NCI-H2196 (cell line): ENCODE measurements at regions not wholly inside any gene's neighbourhood (a gene's known extent, or its start where the extent isn't known, plus 50 kb on each side); places are given as distances from the start of the nearest gene placed in this dataset.
"Not testable (repeated sequence)": the region's sequence is repeated elsewhere in the genome, so short reads cannot be mapped to it uniquely, and the experiment has no call there.

Experiments
- DNase-seq: peaks from one replicate; lab custom pipeline; 2025; ENCODE audit not compliant: unreplicated experiment; lab: John Stamatoyannopoulos, UW

DNA sequence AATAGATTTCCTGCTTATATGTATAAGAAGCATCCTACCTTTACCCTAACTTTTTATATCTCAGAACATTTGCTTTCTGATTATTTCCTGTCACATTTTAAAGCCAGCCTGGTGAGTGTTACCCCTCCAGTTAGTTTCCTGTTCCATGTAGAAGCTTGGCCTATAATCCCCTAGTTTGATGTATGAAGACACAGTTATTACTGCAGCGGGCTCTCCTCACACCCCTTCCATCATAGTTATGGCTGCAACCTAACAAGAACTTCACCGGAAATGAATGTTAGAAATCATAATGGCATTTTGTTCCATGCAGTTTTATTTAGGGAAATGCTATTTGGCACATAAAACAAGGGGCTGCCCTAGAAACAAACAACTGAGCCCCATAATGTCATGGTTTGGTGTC lies 400.2 kb upstream of the SETBP1 start:
- no peak for DNase-seq

DNA sequence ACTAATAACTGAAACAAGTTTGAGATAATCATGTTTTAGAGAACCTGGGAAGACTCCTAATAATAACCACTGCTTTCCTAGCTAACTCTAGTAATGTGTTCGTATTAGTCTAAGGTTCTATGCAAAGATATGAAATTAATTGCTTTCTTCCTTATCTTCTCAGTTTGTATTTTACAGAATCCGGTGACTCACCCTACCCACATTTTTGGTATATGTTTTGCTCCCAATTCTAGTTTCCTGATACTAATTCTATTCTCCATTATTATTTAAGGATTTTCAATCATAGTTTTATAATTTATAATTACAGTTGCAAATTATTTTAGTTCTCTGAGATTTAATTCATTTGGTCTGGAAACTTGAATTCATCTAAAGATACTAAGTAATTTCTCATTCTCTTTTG lies 394.6 kb upstream of the SETBP1 start:
- no peak for DNase-seq

DNA sequence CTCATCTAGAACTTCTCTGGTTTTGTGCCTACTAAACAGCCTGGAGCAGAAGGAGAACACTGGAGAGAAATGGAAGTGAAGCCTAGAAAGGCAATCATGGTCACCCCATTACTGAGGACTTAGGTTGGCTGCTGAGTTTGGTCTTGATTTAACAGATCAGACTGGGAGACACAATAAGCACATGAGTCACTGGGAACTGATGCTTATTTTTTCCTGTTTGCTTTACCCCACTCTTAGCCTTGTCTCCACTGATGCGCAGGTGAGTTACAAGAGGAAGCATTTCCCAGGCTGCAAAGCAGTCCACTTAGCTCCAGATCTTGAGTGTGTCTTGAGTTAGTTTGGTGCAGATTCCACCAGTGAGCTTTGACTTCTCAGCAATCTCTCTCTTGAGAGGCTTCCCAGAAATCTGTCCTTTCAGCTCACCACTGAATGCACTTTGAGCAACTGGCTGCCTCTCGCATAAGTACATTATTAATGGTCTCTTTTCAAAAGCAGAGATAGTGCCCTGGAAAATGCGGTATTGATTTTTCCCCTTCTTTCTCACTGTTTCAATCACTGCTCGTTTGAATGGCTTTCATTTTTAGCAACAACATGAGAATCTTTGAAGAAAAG lies 390.2 kb upstream of the SETBP1 start:
- DNase-seq = no peak

DNA sequence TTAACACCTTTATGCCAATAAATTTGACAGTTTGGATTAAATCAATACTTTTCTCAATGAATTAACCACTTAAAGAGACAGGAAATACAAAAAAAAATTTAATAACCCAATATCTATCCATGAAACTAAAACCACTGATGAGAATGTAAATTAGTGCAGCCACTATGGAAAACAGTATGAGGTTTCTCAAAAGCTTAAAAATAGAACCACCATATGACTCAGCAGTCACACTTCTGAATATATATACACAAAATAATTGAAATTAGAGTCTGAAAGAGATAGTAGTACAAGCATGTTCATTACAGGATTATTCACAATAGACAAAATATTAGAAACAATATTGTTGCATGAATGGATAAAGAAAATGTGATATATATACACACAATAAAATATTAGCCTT lies 382.1 kb upstream of the SETBP1 start:
- no peak for DNase-seq

DNA sequence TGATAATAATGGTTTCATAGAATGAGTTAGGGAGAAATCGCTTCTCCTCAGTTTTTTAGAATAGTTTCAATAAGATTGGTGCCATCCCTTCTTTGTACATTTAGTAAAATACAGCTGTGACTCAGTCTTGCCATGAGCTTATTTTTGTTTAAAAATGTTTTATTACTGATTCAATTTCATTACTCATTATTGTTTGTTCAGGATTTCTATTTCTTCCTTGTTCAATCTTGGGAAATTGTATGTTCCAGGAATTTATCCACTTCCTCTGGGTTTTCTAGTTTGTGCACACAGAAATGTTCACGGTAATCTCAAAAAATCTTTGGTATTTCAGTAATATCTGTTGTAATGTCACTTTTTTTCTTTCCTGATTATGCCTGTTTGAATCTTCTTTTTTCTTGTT lies 371.5 kb upstream of the SETBP1 start:
- DNase-seq = no peak

DNA sequence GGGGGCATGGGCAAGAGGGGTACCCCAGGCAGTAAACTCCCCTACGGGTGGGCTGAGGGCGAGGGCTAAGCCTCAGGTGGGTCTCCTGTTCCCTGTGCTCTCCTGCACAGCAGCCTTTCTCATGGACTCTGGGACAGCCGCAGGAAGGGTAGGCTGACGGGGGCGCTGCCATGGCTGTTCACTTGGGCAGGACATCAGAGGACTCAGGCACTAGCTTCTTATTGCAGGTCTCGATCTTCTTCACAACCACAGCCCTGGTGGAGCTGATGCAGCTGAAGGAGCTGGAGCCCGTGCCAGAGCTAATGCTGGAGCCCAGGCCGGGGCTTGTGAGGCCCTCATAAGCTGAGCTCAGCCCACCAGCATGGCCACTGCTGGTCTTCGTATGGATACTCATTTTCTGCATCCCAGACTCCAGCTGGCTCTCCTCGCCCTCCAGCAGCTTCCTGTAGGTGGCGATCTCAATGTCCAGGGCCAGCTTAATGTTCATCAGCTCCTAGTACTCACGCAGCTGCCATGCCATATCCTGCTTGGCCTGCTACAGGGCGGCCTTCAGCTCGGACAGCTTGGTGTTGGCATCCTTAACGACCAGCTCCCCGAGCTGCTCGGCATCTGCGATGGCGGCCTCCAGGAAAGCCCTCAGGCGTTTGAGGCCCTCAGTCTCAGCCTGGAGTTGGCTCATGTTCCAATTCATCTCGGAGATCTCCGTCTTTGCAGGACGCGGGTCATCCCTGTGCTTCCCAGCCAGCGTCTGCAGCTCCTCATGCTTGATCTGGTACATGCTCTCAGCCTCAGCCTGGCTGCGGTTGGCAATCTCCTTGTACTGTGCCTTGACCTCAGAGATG lies 359.8 kb upstream of the SETBP1 start:
- no peak for DNase-seq

DNA sequence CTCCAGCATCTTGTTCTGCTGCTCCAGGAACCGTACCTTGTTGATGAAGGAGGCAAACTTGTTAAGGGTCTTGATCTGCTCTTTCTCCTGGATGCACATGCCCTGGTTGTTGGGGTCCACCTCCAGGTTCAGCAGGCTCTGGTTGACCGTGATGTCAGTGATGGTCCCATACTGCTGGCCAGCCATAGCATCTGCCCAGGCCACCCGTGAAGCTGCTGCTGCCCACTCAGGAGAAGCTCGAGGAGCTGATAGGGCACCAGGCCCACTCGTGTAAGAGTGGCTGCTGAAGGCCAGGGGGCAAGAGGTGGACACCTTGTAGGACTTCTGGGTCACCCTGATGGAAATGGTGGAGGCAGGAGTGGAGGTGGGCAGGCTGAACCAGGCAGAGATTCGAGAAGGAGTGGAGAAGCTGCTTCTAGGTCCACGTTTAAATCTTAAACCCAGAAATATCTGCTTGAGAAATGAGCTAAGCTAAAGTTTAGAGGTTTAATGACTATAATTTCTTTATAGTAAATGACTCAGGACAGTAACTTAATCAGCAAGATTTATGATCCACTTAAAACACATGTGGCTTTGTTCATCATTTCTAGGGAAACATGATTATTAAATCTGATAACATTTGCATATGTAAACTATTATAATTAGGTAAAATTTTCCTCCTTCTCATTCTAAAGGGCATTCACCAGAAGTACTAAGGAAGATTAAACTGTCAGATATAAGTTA lies 358.7 kb upstream of the SETBP1 start:
- DNase-seq = no peak

DNA sequence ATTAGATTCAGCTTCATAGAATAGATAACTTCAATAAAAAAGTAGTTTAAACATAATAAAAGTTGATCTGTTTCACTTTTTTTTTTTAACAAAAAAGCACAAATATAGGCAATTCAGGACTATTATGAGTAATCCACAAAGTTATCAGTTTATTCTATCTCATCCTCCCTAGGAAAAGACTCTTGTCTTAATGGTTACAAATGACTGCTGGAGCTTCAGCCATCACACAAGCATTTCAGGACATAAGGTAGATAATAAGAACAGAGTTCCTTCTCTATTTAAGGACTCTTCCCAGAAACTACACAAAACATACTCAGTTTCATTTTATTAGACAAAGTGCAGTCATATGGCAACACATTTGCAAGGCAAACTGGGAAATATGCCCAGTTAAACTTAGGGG lies 357.6 kb upstream of the SETBP1 start:
- DNase-seq = no peak

DNA sequence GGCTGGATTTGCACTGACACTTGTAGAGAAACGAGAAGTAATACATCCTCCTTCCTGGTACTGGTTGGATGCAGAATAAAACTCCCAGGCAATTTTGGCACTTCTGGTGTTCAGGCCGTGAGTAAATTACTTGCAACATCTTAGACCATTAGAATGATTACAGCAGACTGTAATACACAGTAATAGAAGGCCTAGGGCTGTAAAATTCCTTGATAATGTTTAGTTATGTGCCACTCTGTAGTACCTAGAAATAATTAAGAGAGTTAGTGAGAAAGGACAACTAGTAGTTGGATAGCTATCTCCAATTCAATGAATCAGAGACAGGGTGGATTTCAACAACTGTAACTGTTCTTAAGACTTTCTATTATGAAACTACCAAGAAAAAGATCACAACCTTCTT lies 356.3 kb upstream of the SETBP1 start:
- DNase-seq = no peak

DNA sequence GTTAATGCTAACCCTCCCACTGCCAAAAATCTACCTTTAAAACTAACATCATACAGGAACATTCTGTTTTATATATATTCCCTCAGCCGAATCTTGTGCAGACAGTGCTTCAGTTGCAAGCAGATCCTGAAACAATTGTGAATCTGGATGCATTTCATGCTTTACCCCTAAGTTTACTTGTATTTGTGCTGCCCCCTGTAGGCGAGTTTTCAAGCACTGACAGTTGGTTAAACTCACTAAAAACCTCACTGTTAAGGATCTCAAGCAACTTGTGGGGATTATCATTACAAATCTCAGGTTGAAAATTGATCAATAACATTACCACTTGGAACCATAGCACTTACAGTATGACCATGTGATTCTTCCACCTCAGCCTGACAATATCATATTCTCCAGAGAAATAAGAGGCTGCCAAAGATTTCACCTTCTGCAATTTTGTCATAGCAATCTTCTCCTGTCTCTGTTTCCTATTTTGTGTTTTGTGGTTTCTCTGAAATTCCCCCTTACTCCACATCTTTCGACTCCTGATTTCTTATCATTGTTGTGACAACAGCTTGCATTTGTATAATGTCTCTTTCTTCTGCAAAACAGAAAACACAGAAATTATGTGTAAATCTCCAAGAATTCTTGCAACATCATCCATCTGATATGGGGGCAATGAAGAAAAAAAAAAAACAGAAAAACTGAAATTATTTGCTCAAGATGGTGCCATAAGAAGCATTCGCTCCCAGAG lies 354.6 kb upstream of the SETBP1 start:
- peak; percentile 5 for DNase-seq

DNA sequence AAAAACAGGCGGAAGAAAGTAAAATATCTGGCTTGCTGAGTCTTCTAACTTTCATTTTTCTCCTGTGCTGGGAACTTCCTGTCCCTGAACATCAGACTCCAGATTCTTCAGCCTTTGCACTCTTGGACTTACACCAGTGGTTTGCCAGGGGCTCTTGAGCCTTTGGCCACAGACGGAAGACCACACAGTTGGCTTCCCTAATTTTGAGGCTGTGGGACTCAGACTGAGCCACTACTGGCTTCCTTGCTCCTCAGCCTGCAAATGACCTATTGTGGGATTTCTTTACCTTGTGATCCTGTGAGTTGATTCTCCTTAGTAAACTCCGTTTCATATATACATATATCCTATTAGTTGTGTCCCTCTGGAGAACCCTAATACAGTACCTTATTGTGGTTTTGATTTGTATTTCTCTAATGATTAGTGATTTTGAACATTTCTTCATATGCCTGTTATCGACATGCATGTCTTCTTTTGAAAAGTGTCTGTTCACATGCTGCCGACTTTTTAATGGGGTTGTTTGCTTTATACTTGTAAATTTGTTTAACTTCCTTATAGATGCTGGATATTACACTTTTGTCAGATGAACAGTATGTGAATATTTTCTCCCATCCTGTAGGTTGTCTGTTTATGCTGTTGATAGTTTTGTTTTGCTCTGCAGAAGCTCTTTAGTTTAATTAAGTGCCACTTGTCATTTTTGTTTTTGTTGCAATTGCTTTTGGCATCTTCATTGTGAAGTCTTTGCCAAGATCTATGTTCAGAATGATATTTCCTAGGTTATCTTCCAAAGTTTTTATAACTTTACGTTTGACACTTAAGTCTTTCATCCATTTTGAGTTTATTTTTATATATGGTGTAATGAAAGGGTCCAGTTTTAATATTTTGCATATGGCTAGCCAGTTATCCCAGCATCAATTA lies 348.8 kb upstream of the SETBP1 start:
- DNase-seq = no peak

DNA sequence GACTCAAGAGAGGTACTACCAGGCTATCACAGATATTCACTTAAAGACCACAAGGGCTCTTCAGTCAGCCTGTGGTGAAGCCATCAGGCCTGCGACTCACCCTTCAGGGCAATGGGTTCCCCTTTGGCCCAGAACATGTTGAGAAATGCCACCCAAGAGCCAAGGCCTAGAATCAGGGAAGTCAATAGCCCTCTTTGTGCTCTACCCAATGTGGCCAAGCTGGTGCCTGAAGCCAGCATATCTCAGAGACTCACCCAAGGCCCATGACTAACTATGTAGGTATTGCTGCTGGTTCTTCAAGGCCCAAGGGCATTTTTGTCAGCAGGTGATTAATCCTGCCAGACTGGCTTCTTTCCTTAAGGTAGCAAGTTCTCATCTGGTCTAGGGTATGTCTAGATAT lies 338.9 kb upstream of the SETBP1 start:
- no peak for DNase-seq

DNA sequence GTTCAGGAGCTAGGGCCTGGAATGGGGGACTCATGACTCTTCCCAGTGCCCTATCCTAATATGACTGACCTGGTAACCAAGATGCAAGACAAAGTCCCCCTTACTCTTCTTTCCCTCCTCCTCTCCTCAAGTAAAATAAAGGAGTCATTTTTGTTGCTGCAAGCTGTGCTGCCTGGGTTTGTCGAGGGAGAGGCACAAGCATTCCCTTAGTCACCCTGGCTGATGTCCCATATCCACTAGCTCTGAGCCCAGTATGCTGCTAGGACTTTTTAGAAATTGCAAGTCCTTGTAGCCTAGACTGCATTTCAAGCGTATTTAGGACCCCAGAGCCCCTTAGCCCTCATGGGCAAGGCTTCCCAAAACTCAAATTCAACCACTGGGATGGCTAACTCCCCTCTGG lies 338.5 kb upstream of the SETBP1 start:
- no peak for DNase-seq

DNA sequence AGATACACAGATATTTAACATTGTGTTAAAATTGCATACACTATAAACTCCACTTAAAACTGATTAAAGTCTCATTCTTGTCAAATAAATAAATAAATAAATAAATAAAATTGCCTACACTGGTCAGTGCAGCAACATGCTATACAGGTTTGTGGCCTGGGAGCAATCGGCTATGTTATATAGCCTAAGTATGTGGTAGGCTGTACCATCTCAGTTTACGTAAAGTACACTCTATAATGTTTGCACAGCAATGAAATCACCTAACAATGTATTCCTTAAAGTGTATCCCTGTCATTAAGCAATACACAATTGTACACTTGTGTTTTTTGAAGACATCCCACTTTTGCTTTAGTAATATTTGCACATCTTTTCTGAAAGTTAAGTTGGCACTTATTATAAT lies 337.7 kb upstream of the SETBP1 start:
- DNase-seq = no peak

DNA sequence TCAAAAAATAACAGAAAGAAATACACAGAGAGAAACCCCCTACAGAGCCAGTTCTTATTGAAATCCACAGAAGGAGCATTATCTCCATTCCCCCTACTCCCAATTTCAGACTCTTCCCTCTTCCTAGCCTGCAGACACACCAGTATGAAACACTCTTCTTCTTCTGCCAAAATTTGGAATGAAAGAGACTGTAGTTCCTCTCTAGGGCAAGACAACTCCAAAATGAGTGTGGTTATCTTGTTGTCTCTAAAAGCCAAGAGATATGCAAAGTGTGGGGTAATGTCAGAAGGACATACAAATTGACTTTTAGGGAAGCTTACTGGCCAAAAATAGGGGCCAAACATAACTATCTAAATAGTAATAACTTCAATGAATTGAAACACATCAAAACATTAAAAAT lies 337.1 kb upstream of the SETBP1 start:
- DNase-seq = no peak

DNA sequence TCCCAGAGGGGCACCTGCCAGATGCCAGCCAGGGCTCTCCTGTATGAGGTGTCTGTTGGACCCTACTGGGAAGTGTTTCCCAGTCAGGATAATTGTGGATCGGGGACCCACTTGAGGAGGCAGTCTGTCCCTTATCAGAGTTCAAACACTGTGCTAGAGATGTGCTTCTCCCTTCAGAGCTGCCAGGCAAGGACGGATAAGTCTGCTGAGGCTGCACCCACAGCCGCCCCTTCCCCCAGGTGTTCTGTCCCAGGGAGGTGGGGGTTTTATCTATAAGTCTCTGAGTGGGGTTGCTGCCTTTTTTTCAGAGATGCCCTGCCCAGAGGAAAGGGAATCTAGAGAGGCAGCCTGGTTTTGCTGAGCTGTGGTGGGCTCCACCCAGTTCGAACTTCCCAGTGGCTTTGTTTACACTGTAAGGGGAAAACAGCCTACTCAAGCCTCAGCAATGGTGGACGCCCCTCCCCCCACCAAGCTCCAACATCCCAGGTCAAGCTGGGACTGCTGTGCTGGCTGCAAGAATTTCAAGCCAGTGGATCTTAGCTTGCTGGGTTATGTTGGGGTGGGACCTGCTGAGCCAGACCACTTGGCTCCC lies 324.0 kb upstream of the SETBP1 start:
- no peak for DNase-seq

DNA sequence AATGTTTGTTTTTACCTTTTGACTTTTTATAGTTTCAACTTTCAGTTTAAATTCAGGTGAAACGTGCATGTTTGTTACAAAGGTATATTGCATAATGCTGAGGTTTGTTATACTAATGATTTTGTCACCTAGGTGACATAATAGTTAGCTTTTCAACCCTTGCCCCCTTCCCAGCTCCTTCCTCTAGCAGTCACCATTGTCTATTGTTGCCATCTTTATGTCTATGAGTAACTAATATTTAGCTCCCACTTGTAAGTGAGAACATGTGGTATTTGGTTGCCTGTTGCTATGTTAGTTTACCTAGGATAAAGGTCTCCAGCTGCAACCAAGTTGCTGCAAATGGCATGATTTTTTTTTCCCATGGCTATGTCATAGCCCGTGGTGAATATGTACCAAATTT lies 322.3 kb upstream of the SETBP1 start:
- no peak for DNase-seq

DNA sequence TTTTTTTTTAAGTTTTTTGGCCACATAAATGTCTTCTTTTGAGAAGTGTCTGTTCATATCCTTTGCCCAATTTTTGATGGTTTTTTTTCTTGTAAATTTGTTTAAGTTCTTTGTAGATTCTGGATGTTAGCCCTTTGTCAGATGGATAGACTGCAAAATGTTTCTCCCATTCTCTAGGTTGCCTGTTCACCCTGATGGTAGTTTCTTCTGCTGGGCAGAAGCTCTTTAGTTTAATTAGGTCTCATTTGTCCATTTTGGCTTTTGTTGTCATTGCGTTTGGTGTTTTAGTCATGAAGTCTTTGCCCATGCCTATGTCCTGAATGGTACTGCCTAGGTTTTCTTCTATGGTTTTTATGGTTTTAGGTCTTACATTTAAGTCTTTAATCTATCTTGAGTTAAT lies 320.9 kb upstream of the SETBP1 start:
- not testable (repeated sequence) for DNase-seq

DNA sequence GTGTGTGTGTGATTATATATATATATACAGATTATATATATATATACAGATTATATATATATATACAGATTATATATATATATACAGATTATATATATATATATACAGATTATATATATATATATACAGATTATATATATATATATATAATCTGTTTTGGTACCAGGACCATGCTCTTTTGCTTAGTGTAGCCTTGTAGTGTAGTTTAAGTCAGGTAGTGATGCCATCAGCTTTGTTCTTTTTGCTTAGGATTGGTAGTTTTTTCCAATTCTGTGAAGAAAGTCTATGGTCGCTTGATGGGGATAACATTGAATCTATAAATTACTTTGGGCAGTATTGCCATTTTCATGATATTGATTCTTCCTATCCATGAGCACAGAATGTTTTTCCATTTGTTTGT lies 318.5 kb upstream of the SETBP1 start:
- DNase-seq = not testable (repeated sequence)

DNA sequence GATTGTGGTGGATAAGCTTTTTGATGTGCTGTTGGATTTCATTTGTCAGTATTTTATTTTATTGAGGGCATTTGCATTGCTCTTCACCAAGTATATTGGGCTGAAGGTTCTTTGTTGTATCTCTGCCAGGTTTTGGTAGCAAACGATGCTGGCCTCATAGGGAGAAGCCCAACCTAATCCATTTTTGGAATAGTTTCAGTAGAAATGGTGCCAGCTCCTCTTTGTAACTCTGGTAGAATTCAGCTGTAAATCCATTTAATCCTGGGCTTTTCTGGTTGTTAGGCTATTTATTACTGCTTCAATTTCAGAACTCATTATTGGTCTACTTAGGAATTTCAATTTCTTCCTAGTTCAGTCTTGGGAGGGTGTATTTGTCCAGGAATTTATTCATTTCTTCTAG lies 309.8 kb upstream of the SETBP1 start:
- DNase-seq = no peak
